ENCODE measurements at regions not wholly inside any gene's neighbourhood (a gene's known extent, or its start where the extent isn't known, plus 50 kb on each side); places are given as distances from the start of the nearest gene placed in this dataset.

- no peak for DNase-seq
These were observed 209.3 kb upstream of the ROPN1 start for GRCh38 chr3:124201226-124201625.

- DNase-seq: no peak
These were observed 209.9 kb upstream of the ROPN1 start for GRCh38 chr3:124201786-124202185.

- DNase-seq: no peak
These were observed 210.8 kb upstream of the ROPN1 start for GRCh38 chr3:124202754-124203153.

- DNase-seq: no peak
These were observed 211.4 kb upstream of the ROPN1 start for GRCh38 chr3:124203292-124203691.

GRCh38 chr3:124206225-124207055 is 214.5 kb upstream of the ROPN1 start:
- DNase-seq: no peak

GRCh38 chr3:124207077-124207476 is 215.2 kb upstream of the ROPN1 start:
- no peak for DNase-seq

- DNase-seq: no peak
These were observed 216.1 kb upstream of the ROPN1 start for GRCh38 chr3:124207873-124208485.

- no peak for DNase-seq
These were observed 217.5 kb upstream of the ROPN1 start for GRCh38 chr3:124209426-124209825.

- no peak for DNase-seq
These were observed 219.0 kb upstream of the ROPN1 start for GRCh38 chr3:124210899-124211298.

- DNase-seq: no peak
These were observed 221.7 kb upstream of the ROPN1 start for GRCh38 chr3:124213641-124214040.

GRCh38 chr3:124217542-124217941 is 225.6 kb upstream of the ROPN1 start:
- no peak for DNase-seq

- no peak for DNase-seq
These were observed 229.5 kb upstream of the ROPN1 start for GRCh38 chr3:124221422-124221821.

GRCh38 chr3:124223853-124224252 is 231.9 kb upstream of the ROPN1 start:
- DNase-seq: no peak

- no peak for DNase-seq
These were observed 235.3 kb upstream of the ROPN1 start for GRCh38 chr3:124227150-124227630.

- no peak for DNase-seq
These were observed 237.5 kb upstream of the ROPN1 start for GRCh38 chr3:124229420-124229819.

- DNase-seq: no peak
These were observed 237.9 kb upstream of the ROPN1 start for GRCh38 chr3:124229836-124230235.

- DNase-seq: no peak
These were observed 238.5 kb upstream of the ROPN1 start for GRCh38 chr3:124230432-124230831.

GRCh38 chr3:124230998-124231397 is 239.1 kb upstream of the ROPN1 start:
- no peak for DNase-seq

- no peak for DNase-seq
These were observed 242.9 kb upstream of the ROPN1 start for GRCh38 chr3:124234852-124235252.

GRCh38 chr3:124235446-124235845 is 243.5 kb upstream of the ROPN1 start:
- DNase-seq: no peak

- DNase-seq: no peak
These were observed 251.4 kb upstream of the ROPN1 start for GRCh38 chr3:124243177-124243859.

GRCh38 chr3:124246376-124246775 is 254.5 kb upstream of the ROPN1 start:
- DNase-seq: no peak

GRCh38 chr3:124246949-124247348 is 255.0 kb upstream of the ROPN1 start:
- no peak for DNase-seq
